Neural cell (in vitro differentiated cells): ENCODE measurements at regions not wholly inside any gene's neighbourhood (a gene's known extent, or its start where the extent isn't known, plus 50 kb on each side); places are given as distances from the start of the nearest gene placed in this dataset.

ENCODE experiments used
- CTCF ChIP-seq: fragments of 450-650 bp; IDR thresholded peaks from 2 replicates; pipeline ENCODE4 v1.5.1; 2014; ENCODE audit warnings: antibody characterized with exemption, mild to moderate bottlenecking, moderate library complexity; ENCODE audit not compliant: poor library complexity, severe bottlenecking
- EP300 ChIP-seq: fragments of 450-650 bp; conservative IDR thresholded peaks from 2 replicates; pipeline ENCODE4 v1.6.1; 2014; ENCODE audit warnings: antibody characterized with exemption, mild to moderate bottlenecking, moderate library complexity; ENCODE audit not compliant: poor library complexity, severe bottlenecking
- EZH2 ChIP-seq: fragments of 200-600, 300-800 bp; shearing (Covaris generic), sonication (generic); IDR thresholded peaks from 2 replicates; pipeline ENCODE4 v1.6.1; 2014; ENCODE audit warnings: antibody characterized with exemption, low read length, borderline replicate concordance, mild to moderate bottlenecking; ENCODE audit not compliant: insufficient read depth, poor library complexity, severe bottlenecking
- MXI1 ChIP-seq: fragments of 450-650 bp; conservative IDR thresholded peaks from 2 replicates; pipeline ENCODE4 v1.6.1; 2014; ENCODE audit warnings: antibody characterized with exemption, mild to moderate bottlenecking; ENCODE audit not compliant: poor library complexity, severe bottlenecking
- POLR2AphosphoS5 ChIP-seq: IDR thresholded peaks from 2 replicates; pipeline ENCODE4 v1.6.1; 2012
- REST ChIP-seq: IDR thresholded peaks from 2 replicates; pipeline ENCODE4 v1.6.1; 2012; ENCODE audit warnings: borderline replicate concordance
- SMC3 ChIP-seq: fragments of 450-650 bp; conservative IDR thresholded peaks from 2 replicates; pipeline ENCODE4 v1.6.1; 2014; ENCODE audit warnings: antibody characterized with exemption, mild to moderate bottlenecking, moderate library complexity; ENCODE audit not compliant: poor library complexity

DNA sequence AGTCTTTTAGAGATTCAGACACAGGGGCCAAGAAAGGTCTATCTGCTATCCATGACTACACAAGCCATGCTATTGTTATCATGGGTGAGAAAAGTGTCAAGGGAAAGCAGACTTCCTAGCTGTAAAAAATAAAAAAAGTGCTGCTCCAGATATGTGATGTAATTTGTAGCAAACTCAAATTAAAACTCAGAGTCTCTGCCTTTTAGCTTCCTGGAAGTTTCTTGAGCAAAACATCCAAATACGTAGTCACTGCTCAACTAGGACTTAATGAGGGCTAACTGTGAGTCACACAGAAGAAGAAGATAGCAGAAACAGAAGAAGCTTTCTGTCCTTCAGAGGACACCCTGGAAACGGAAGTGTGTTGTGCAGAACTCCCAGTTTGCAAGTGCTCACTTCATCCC lies 393.4 kb upstream of the NR2F2 start:
- TF ChIP-seq POLR2AphosphoS5, result no peak
- no peak for TF ChIP-seq EZH2
- TF ChIP-seq EP300, result no peak
- TF ChIP-seq SMC3, result no peak
- TF ChIP-seq CTCF, result no peak
- no peak for TF ChIP-seq MXI1
- no peak for TF ChIP-seq REST
